HG03460 (cell line): ENCODE measurements at regions not wholly inside any gene's neighbourhood (a gene's known extent, or its start where the extent isn't known, plus 50 kb on each side); places are given as distances from the start of the nearest gene placed in this dataset.
"Not testable (repeated sequence)": the region's sequence is repeated elsewhere in the genome, so short reads cannot be mapped to it uniquely, and the experiment has no call there.

Experiments used
- ATAC-seq: cut with Tn5 transposase; IDR thresholded peaks from one replicate; pipeline ENCODE4 v1.9.1; 2021; ENCODE audit not compliant: unreplicated experiment

DNA sequence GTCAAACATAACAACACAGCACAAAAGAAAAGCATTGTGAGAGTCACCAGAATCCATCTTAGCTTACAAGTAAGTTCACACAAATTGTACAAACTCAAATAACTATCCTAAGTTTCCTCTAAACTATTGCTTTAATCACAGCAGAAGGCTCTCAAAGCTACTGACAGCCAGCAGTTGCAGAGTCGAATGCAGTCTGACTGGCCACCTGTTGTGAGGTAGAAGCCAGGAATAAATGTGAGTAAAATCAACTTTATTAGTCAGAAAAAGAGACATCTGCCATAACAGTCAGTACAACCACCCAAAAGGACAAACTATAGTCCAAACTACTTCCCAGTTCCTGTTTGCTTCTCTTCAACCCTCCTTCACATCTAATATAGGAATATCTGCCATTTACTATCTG is 231.7 kb upstream of the USP15 start:
- no peak for ATAC-seq

DNA sequence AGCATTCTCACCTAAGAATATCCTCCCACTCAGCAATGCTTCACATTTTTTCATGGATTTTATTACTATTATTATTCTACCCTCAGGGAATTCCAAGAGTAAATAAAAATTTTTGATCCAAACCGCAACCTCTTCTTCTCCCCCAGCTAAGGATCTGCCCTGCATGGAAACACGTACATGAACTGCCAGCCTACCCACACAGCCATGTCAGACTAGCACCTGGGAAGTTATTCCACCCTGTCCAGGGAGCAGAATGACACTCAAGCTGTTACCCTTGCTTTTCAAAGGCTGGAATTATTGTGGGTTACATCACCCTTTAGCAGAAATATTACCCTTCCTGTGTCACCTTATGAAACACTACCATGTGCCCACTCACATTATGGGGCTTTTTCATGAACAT is 227.3 kb upstream of the USP15 start:
- no peak for ATAC-seq

DNA sequence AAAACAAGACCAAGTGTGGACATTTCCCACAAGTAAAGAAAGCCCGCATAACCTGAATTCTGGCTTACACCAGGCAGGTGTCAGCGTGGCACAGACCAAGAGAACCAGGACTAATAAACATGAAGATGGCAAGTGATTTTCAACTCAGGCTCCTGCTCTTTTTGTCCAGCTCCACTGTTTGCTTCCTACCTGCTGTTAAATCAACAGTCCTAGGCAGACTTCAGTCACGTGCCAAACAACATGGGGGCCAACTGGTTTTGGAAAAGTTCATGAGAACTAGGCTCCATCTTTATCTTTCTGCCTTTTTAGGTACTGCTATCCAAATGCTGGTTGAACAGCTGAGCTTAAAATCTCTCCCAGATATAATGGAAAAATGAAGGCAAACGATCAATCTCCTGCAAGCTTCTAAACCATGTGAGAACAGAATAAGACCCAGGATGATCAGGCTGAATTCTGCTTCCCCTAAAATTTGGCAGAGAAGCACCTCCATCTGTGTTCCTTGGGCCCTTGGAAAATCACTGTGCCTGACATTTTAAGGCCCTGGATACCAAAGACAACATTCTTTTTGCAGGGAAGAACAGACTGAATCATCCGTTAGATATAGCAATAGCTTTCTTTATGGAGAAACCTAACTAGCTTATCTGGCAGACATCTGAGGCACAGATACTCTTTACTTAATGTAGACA is 215.6 kb upstream of the USP15 start:
- no peak for ATAC-seq

DNA sequence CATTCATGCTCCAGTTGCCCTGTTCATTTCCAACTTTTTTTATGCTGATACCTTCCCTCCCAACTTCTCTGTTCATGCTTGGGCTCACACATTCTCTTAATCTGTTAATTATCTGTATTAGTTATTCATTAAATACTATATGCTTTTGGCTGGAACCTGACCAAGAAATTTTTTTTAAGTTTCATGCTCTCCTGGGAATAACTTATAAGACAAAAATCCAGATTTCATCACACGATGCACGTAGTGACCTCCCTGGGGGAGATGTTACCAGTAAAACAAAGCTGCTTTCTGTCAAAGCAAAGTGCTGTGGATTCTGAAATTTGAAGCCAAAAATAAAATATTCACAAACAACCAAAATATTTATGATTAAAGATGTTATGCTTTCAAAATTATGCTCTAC is 215.0 kb upstream of the USP15 start:
- no peak for ATAC-seq

DNA sequence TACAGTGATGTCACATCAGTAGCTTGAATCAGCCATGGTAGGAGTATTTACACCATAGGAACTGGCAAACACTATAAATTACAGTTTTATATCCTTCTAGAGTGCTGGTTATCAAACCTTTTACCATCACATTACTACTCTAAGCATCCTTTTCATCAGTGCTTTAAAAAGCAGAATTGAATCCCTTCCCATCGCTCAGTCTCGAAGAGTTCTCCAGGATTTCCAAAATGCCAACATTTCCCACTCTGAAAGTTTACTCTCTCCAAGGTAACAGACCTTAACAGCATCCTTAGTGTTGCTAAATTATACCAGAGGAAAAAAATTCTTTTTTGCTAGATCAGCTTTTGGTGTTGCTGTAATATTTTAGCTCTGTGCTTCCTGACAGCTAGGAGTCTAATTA is 209.4 kb upstream of the USP15 start:
- ATAC-seq: no peak

DNA sequence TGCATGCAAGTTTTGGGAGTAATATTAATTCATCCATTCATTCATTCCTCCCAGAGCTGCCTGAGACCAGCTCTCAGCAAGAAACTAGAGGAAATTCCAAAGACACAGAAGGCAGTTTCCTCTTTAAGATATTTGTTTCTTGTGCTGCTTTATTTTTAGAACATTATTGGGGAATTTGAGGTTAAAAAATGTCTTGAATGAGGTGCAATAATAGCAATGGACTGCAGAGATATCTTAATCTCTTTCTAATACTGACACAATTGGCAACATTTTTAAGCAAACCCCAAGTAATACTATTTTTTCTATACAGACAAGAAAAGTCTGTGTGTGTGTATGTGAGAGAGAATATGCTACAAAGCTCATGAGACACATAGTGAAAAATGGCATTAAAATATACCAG is 190.2 kb upstream of the USP15 start:
- no peak for ATAC-seq

DNA sequence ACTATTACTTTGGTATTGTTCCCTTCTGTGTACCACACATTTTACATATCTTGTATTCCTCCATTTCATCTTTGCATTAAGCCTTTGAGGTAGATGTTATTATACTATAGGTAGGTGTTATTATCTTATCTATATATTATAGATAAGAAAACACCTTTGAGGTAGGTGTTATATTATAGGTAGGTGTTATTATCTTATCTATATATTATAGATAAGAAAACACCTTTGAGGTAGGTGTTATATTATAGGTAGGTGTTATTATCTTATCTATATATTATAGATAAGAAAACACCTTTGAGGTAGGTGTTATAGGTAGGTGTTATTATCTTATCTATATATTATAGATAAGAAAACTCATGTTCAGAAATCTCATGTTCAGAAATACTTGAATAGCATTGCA is 187.0 kb upstream of the USP15 start:
- ATAC-seq: not testable (repeated sequence)

DNA sequence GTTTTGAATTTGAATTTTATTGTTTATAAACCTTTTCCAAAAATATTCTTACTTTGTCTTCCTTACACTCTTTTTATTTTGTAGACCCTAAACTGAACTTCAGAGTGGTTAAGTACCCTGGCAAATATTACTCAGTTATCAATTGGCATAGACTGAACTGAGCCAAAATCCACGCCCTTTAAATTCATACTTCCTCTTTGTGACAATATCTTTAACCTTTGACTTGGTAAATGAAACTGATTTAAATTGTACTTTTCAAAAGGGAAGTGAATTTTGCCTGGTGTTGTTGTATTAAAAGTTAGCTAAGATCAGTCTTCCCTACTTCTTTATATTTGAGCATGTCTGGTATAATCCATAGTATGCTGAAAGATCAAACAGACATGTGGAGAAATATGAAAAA is 184.3 kb upstream of the USP15 start:
- no peak for ATAC-seq

DNA sequence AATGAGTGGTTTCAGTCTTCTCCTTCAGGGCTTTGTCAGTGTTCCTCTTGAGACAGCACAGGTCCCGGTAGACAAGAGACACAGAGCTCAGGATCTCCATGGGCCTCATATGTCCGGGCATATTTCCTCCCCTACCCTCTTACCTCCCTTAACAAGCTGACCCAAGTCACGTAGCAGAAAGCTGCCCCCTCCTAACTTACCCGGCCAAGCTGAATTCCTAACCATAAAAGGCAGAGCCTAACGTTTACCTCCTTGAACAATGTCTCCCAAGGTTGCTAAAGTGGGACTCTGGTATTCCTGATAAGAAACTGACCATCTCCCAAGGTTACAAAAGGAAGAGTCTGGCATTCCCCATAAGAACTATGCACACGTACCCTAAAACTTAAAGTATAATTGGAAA is 182.2 kb upstream of the USP15 start:
- ATAC-seq: no peak

DNA sequence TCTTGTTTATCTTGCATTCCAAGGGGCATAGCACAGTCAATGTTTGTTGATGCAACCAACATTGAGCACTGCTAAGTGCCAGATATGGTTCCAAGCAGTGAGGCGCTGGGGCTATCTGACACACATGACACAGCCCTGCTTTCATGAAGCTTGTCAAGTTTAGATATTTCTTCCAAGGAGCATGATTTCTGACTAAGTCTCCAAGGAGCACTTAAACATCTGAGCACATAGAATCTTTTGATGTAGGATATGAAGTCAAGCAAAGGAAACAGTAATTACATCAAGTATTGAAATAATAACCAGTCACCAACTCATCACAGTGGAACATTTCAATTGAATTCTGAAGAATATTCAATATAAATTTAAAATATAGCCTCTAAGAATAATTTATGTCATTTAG is 177.8 kb upstream of the USP15 start:
- no peak for ATAC-seq

DNA sequence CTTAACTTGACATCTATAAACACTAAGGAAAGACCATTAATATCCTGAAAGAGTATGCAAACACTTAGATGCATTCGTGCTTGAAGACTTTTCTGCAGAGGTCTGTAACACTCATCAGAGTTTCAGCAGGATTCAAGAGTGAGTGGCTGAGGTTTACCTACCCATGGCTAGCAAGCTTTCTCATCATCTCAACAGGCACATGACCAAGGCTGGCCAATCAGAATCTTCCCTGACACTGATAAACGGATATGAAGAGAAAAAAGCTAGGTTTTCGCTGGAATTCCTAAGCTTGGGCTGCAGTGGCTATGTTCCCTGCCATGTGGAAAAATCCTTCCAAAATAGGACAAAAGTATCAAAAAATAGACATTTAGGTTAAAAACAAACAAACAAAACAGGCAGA is 162.1 kb upstream of the USP15 start:
- ATAC-seq: no peak

DNA sequence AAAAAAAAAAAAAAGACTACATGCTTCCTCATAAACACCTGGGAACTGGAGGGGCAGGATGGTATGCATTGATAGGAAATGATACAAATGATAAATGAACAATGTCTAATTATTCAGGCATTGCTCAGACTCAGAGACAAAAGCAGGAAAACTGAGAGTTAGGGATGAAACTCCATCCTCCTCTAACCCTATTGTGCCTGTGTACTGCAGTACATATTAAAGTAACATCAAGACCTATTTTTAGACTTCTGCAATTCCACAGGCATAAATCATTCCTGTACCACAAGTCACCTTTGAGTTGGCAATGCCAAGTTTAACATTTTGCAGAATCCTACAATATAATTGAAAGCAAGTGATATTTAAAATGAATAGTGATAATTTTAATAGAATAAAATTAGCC is 156.5 kb upstream of the USP15 start:
- ATAC-seq: no peak

DNA sequence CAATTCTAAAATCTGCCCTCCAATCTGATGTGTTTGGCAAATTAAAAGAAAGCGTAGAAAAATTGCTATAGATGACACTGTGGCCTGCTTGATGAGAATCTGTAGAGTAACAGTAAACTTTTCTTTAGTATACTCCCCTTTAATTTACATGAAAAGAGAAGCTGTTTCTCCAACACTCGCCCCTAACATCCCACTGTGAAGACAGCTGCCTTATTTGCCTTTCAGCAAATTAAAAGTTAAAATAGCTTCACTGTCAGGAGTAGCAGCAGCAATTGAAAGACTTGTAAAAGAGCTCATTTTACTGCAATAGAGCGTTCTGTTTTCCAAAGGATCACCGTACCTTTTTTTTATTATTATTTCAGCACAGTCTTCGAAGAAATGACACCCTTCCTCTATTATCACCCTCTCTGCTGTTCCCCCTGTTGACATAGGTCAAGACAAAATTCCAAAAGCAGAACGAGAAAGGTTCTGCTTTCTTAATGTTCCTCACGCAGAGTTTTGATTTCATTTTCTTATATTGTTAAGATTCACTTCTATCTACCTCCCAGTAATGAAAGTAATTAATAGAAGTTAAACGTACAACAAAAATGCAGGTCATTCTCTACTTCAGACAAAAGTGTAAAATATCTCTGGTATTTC is 153.5 kb upstream of the USP15 start:
- ATAC-seq: no peak

DNA sequence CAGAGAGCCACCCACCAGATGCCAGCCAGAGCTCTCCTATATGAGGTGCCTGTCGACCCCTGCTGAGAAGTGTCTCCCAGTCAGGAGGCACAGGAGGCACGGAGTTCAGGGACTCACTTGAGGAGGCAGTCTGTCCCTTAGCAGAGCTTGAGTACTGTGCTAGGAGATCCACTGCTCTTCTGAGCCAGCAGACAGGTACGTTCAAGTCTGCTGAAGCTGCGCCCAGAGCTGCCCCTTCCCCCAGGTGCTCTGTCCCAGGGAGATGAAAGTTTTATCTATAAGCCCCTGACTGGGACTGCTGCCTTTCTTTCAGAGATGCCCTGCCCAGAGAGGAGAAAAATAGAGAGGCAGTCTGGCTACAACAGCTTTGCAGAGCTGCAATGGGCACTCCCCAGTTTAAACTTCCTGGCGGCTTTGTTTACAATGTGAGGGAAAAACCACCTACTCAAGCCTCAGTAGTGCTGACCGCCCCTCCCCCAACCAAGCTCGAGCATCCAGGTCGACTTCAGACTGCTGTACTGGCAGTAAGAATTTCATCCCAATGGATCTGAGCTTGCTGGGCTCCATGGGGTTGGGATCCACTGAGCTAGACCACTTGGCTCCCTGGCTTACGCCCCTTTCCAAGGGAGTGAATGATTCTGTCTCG is 146.7 kb upstream of the USP15 start:
- no peak for ATAC-seq

DNA sequence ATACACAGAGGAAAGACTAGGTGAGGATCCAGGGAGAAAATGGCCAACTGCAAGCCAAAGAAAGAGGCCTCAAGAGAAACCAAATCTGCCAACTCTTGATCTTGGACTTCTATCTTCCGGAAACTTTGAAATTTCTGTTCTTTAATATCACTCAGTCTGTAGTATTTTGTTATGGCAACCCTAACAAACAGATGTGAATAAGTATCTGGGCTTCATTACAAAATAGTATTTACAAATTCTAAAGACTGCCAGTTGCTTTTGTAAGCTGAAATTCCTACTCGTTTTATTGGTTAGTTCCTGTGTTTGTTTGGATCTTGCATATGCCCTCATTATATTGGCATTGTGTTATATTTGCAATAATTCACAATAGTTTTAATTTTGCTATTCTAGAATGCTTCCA is 143.2 kb upstream of the USP15 start:
- no peak for ATAC-seq

DNA sequence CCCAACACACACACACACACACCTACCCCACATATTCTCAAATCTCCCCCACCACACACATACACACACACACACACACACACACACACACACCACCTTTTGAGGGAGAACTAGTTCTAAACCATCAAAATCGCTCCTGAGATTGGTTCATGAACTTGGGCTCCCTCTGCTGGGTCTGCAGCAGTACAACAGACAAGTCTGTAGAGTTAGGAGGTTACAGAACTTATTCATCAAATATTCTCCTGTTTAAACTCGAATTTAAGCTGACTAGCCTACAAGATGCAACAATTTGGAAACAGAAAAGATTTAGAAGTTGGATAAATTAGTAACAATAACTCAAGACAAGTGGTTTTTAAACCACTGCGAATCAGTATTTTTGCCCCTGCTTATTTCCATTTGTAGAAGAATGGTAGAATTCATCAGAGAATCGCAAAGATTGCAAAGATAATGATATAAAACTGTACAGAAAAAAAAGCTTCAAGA is 136.4 kb upstream of the USP15 start:
- ATAC-seq: peak; percentile 84

DNA sequence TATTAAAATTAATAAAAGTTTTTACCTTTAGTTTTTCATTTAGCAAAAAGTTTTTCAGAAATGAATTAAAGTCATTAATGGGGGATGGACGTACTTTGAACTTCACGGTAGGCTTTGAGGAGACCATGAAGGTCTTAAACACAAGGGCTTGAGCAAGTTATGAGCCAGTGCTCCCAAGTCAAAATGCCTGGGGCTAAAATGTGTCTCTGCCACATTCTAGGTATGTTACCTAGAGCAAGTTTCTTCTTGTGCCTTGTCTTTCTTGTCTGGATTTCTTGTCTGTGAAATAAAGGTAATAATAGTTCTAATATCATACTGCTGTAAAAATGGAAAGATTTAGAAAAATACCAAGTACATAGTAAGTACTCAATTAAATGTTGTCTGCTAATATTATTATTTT is 132.7 kb upstream of the USP15 start:
- ATAC-seq: no peak

DNA sequence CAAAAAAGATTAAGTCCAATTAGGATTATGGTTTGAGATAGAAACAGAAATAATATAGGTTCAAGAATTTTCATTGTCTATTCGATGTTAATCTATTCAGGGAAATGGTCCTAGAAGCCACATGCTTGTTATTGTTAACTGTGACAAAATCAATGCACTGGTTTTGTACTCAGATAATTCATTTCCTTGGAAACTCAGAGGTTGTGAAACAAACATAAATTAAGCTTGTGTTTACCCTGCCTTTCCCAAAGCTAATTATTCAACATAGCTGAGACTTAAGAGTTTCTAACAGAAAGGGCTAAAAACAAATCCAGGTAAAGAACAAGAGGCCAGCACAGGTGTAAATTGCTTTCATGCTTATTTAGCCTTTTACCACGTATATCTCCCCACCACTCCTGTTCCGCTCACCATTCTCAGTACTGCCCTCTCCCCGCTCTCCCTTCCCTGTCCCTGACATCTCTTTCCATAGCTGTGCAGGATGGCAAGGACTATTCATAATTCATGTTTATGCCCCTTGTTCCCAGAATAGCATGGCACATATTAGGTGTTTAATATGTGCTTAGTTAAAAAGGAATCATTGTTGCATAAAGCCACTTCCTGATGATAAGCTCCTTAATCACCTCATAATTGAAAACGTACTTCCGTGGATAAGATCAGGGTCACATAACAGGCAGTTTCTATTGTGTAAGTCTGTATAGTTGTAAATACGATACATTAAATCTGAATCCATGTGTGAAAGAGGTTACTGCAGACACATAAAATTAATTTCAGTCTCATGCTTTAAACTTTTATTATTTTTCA is 131.8 kb upstream of the USP15 start:
- no peak for ATAC-seq

DNA sequence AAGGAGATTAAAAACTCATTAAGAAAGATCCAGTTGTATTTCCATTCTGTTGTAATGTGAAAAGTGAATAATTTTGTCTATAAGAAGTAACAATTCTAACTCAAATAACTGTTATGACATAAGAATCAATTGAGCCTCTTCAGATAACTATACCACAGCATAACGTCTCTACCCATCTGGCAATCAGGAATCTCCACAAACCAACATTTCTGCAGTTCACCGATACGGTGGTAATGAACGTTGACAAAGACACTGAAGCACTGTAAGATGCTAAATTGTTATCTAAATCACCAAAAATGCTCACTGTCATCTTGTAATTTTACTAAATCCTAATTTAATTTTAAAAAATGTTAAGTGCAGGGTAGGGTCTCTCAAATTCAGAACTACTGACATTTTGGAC is 130.9 kb upstream of the USP15 start:
- ATAC-seq: no peak

DNA sequence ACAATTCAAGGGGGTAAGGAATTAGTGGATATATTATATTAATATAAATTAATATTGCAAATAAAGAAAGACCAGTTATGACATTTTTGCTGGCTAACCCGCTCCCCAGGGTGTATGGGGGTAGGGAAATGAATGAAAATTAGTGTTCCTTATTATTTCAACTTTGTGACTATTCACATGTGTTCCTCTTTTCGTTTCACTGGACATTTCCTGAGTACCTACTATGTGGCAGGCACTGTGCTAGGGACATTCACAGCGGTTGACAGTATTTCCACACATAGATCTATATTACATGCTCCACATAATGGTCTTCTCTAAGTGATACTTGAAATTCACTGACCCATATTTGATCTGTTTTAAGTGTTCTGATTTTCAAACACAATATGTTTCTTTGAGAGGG is 129.8 kb upstream of the USP15 start:
- ATAC-seq: no peak

DNA sequence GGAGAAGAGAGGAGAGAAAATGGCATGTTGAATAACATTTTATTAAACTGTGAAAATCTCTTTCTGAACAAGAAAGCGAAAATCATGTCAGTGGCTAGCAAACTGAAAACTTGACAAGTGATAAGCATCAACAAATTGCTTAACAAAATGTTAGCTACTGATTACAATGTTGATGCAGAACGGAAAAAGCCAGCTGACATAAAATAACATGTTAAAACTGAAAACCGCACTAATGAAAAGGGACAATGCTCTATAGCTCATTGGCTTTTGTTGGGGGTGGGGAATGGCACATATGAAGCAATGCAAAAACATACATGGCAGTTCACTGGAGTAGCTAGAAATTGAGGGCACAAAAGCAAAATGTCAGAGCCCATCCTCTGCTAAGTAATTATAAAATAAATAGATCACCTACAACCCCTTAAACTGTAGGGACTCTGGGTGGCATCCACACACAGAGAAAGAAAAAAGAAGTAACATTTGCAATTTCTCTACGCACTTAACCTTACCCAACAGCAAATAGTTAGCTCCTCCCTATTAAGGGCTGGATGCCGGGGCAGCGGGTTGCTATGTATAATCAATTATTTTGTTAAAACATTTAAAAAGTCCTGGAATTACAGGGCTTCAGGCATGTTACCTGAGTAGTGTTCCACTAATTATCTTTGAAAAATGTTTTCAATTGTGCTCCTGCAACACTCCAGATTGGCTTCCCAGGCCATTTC is 129.2 kb upstream of the USP15 start:
- ATAC-seq: no peak
